DOHH2 (cell line): ENCODE measurements at regions not wholly inside any gene's neighbourhood (a gene's known extent, or its start where the extent isn't known, plus 50 kb on each side); places are given as distances from the start of the nearest gene placed in this dataset.

Experiments
- H3F3A ChIP-seq: fragments of 200-600 bp; sonication (generic), shearing (Covaris generic); 2 replicates; pipeline ENCODE4 v1.6.0; 2016; ENCODE audit warnings: antibody characterized with exemption, mild to moderate bottlenecking; ENCODE audit not compliant: control insufficient read depth, insufficient read depth
- H3K27ac ChIP-seq: fragments of 200-600 bp; sonication (generic); 2 replicates; pipeline ENCODE4 v1.5.1; 2014; ENCODE audit warnings: low read depth, mild to moderate bottlenecking, low read length, moderate library complexity
- H3K27me3 ChIP-seq: fragments of 200-600 bp; sonication (generic); 2 replicates; pipeline ENCODE4 v1.6.1; 2014; ENCODE audit warnings: mild to moderate bottlenecking, low read length, mixed read lengths; ENCODE audit not compliant: control insufficient read depth
- H3K36me3 ChIP-seq: fragments of 200-600 bp; sonication (generic); 2 replicates; pipeline ENCODE4 v1.6.1; 2014; ENCODE audit warnings: mild to moderate bottlenecking, low read length, moderate library complexity, mixed read lengths; ENCODE audit not compliant: control insufficient read depth
- H3K4me1 ChIP-seq: fragments of 200-600 bp; sonication (generic); 2 replicates; pipeline ENCODE4 v1.6.1; 2014; ENCODE audit warnings: mild to moderate bottlenecking, low read length, mixed read lengths; ENCODE audit not compliant: control insufficient read depth
- H3K4me2 ChIP-seq: fragments of 200-600 bp; sonication (generic); 2 replicates; pipeline ENCODE4 v1.6.0; 2014; ENCODE audit warnings: mild to moderate bottlenecking, low read length, moderate library complexity
- H3K4me3 ChIP-seq: fragments of 200-600 bp; sonication (generic); 2 replicates; pipeline ENCODE4 v1.5.1; 2014; ENCODE audit warnings: mild to moderate bottlenecking, low read length, mixed read lengths
- H3K79me2 ChIP-seq: fragments of 200-600 bp; sonication (generic); 2 replicates; pipeline ENCODE4 v1.6.1; 2014; ENCODE audit warnings: mild to moderate bottlenecking, low read length, mixed read lengths; ENCODE audit not compliant: control insufficient read depth
- H3K9me2 ChIP-seq: fragments of 200-600 bp; sonication (generic); replicated peaks from 2 replicates; pipeline ENCODE4 v1.6.1; 2014; ENCODE audit warnings: mild to moderate bottlenecking, low read length, mixed read lengths; ENCODE audit not compliant: control insufficient read depth
- H3K9me3 ChIP-seq: fragments of 200-600 bp; sonication (generic); 2 replicates; pipeline ENCODE4 v1.6.1; 2014; ENCODE audit warnings: antibody characterized with exemption, low read length, mixed read lengths; ENCODE audit not compliant: control insufficient read depth, insufficient read depth
- H4K20me1 ChIP-seq: fragments of 200-600 bp; sonication (generic); 2 replicates; pipeline ENCODE4 v1.6.0; 2014; ENCODE audit warnings: low read depth, mild to moderate bottlenecking, antibody characterized with exemption, low read length, moderate library complexity; ENCODE audit not compliant: control insufficient read depth, insufficient read depth
- CTCF ChIP-seq: fragments of 200-600 bp; sonication (generic); IDR thresholded peaks from one replicate; pipeline ENCODE4 v1.5.1; 2014; ENCODE audit warnings: antibody characterized with exemption, mild to moderate bottlenecking, low read depth, low read length; ENCODE audit not compliant: poor library complexity, severe bottlenecking
- EZH2phosphoT487 ChIP-seq: fragments of 200-600 bp; sonication (generic); IDR thresholded peaks from 2 replicates; pipeline ENCODE4 v1.6.1; 2017; ENCODE audit warnings: borderline replicate concordance, mild to moderate bottlenecking, antibody characterized with exemption, low read length, moderate library complexity, mixed read lengths

GRCh38 chr2:60306267-60306861, 247.1 kb downstream of the BCL11A start:
- H3K27ac ChIP-seq, result peak overlapping the region; percentile 76
- peak overlapping the region; percentile 32; the same call in 1 of the 2 replicates for H3K4me3 ChIP-seq
- H3F3A ChIP-seq, result peaks cover 31% of the 10 kb centered on the region
- H3K4me2 ChIP-seq, result peak overlapping the region; percentile 73
- TF ChIP-seq CTCF (no peak), EZH2phosphoT487 (no peak)
- H3K79me2 ChIP-seq, result no peaks in the 10 kb centered on the region
- no peaks in the 10 kb centered on the region for H3K9me3 ChIP-seq
- no peaks in the 10 kb centered on the region for H4K20me1 ChIP-seq
- no peaks in the 10 kb centered on the region for H3K27me3 ChIP-seq
- peaks cover 86% of the 10 kb centered on the region for H3K4me1 ChIP-seq
- H3K36me3 ChIP-seq, result no peaks in the 10 kb centered on the region
- no peaks in the 10 kb centered on the region for H3K9me2 ChIP-seq

- Histone ChIP-seq H3K27me3 (no peaks in the 10 kb centered on the region), H3K79me2 (no peaks in the 10 kb centered on the region), H3K9me3 (no peaks in the 10 kb centered on the region), H3K9me2 (no peaks in the 10 kb centered on the region), H3K4me1 (peaks cover 59% of the 10 kb centered on the region), H3K4me3 (no peak overlapping the region), H4K20me1 (no peaks in the 10 kb centered on the region), H3K36me3 (no peaks in the 10 kb centered on the region), H3K27ac (no peak overlapping the region), H3F3A (peaks cover 21% of the 10 kb centered on the region), H3K4me2 (no peak overlapping the region)
- TF ChIP-seq CTCF (no peak), EZH2phosphoT487 (no peak)
Observed at GRCh38 chr2:60303680-60304079, 249.8 kb downstream of the BCL11A start.

DNA sequence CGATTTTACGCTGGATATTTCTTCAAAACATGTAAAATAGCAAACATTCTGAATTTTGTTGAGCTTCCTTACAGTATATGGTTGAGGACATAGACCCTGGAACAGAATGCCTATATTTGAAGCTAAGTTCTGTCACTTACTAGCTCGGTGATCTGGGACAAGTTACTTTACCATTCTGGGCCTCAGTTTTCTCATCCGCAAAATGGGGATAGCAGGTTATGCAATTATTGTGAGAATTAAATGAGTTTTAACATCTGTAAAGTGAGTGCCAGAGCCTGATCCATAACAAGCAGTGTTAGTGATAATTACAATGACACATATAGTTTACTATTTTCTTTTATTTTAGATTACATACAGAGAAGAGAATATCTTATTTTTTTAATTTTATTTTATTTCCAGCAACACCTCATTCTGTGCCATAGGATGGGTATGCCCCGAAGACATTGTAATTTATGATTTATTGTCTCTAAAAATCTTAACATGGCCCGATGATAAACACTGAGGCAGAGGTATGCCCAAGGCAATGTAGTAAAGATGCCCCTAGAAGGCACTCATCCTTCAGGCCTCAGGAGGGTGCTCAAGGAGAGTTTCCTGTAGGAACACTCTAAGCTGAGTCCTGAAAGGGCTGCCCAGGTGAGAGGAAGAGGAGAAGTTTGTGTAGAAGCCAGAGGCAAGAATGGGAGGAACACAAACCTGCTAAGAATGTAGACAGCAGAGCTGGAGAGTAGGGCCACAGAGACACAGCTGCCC, 250.9 kb downstream of the BCL11A start:
- peaks cover 20% of the 10 kb centered on the region for H3F3A ChIP-seq
- TF ChIP-seq CTCF, result no peak
- TF ChIP-seq EZH2phosphoT487, result no peak
- no peaks in the 10 kb centered on the region for H4K20me1 ChIP-seq
- H3K36me3 ChIP-seq, result no peaks in the 10 kb centered on the region
- no peaks in the 10 kb centered on the region for H3K27me3 ChIP-seq
- H3K79me2 ChIP-seq, result no peaks in the 10 kb centered on the region
- H3K9me3 ChIP-seq, result no peaks in the 10 kb centered on the region
- H3K4me1 ChIP-seq, result peaks cover 48% of the 10 kb centered on the region
- no peak overlapping the region for H3K4me3 ChIP-seq
- no peak overlapping the region for H3K27ac ChIP-seq
- no peaks in the 10 kb centered on the region for H3K9me2 ChIP-seq
- peak overlapping the region; percentile 30; the same call in 1 of the 2 replicates for H3K4me2 ChIP-seq
